IMR-90 (cell line): ENCODE measurements at regions not wholly inside any gene's neighbourhood (a gene's known extent, or its start where the extent isn't known, plus 50 kb on each side); places are given as distances from the start of the nearest gene placed in this dataset.

Experiments
- ATAC-seq: fragments of 200-7000 bp; cut with Tn5 transposase; 2 replicates; pipeline ENCODE4 v1.9.1; 2020; ENCODE audit warnings: low read depth, mild to moderate bottlenecking, moderate library complexity
- BruUV-seq: library from RNA; stranded (reverse); fragments of 400-500 nt; replicated peaks from 2 replicates; lab custom pipeline; 2021; lab: Mats Ljungman, UMichigan
- CTCF ChIA-PET: fragments of 300-600 bp; formaldehyde crosslinking; extraction: SDS; loops from one replicate; lab custom pipeline; 2021; ENCODE audit warnings: antibody characterized with exemption; lab: Yijun Ruan, JAX
- POLR2A ChIA-PET: fragments of 300-600 bp; sonication (Branson Sonifier 250); formaldehyde crosslinking; loops from one replicate; lab custom pipeline; 2022; ENCODE audit warnings: antibody characterized with exemption; ENCODE audit not compliant: unreplicated experiment; lab: Charles Lee
- DNase-seq: peaks from one replicate; pipeline ENCODE4 v3.0.0; 2013
- H2AFZ ChIP-seq: replicated peaks from 2 replicates; pipeline ENCODE3; 2013; ENCODE audit warnings: low read length, mild to moderate bottlenecking; ENCODE audit not compliant: poor library complexity
- H2AK5ac ChIP-seq: 2 replicates; pipeline ENCODE4 v1.6.1; 2013; ENCODE audit warnings: low read depth, low read length, inconsistent platforms
- H2AK9ac ChIP-seq: replicated peaks from 2 replicates; pipeline ENCODE3; 2013; ENCODE audit warnings: mild to moderate bottlenecking, low read depth, low read length, moderate library complexity; ENCODE audit not compliant: poor library complexity
- H2BK120ac ChIP-seq: 2 replicates; pipeline ENCODE4 v1.6.1; 2013; ENCODE audit warnings: low read depth, low read length, inconsistent platforms
- H2BK15ac ChIP-seq: 3 replicates; pipeline ENCODE4 v1.6.1; 2013; ENCODE audit warnings: low read depth, low read length, inconsistent platforms
- H2BK20ac ChIP-seq: 2 replicates; pipeline ENCODE4 v1.6.1; 2013; ENCODE audit warnings: low read depth, mild to moderate bottlenecking, inconsistent platforms, low read length, moderate library complexity
- H2BK5ac ChIP-seq: 2 replicates; pipeline ENCODE4 v1.6.1; 2013; ENCODE audit warnings: mild to moderate bottlenecking, low read depth, low read length, inconsistent platforms; ENCODE audit not compliant: poor library complexity, severe bottlenecking
- H3K14ac ChIP-seq: replicated peaks from 2 replicates; pipeline ENCODE4 v1.6.1; 2013; ENCODE audit warnings: low read depth, low read length, inconsistent platforms
- H3K18ac ChIP-seq: 2 replicates; pipeline ENCODE4 v1.6.1; 2013; ENCODE audit warnings: low read depth, low read length, control low read depth
- H3K23ac ChIP-seq: 2 replicates; pipeline ENCODE4 v1.6.1; 2013; ENCODE audit warnings: low read depth, low read length, inconsistent platforms
- H3K27ac ChIP-seq: 2 replicates; pipeline ENCODE4 v1.5.1; 2013; ENCODE audit warnings: mild to moderate bottlenecking, control low read depth, low read length; ENCODE audit not compliant: insufficient read depth
- H3K27me3 ChIP-seq: 2 replicates; pipeline ENCODE4 v1.6.1; 2013; ENCODE audit warnings: low read length; ENCODE audit not compliant: control insufficient read depth, insufficient read depth
- H3K36me3 ChIP-seq: 2 replicates; pipeline ENCODE4 v1.6.1; 2013; ENCODE audit warnings: low read length, mixed read lengths; ENCODE audit not compliant: control insufficient read depth, insufficient read depth
- H3K4ac ChIP-seq: 2 replicates; pipeline ENCODE4 v1.6.1; 2013; ENCODE audit warnings: low read depth, low read length, inconsistent platforms
- H3K4me1 ChIP-seq: 2 replicates; pipeline ENCODE4 v1.6.1; 2013; ENCODE audit warnings: low read length, mixed read lengths; ENCODE audit not compliant: control insufficient read depth, insufficient read depth
- H3K4me2 ChIP-seq: 2 replicates; pipeline ENCODE4 v1.6.1; 2013; ENCODE audit warnings: low read depth, mild to moderate bottlenecking, control low read depth, low read length, moderate library complexity
- H3K4me3 ChIP-seq: 2 replicates; pipeline ENCODE4 v1.5.1; 2013; ENCODE audit warnings: low read depth, mild to moderate bottlenecking, control low read depth, low read length, moderate library complexity; ENCODE audit not compliant: insufficient read depth
- H3K56ac ChIP-seq: 2 replicates; pipeline ENCODE4 v1.6.1; 2013; ENCODE audit warnings: low read length, inconsistent platforms; ENCODE audit not compliant: insufficient read depth; ENCODE audit errors: extremely low read depth
- H3K79me1 ChIP-seq, 2 experiments: 2 replicates each; pipeline ENCODE4 v1.6.1; 2013; ENCODE audit warnings: low read length in 2 of 2, inconsistent platforms in 1 of 2, low read depth in 1 of 2
- H3K9ac ChIP-seq: 2 replicates; pipeline ENCODE4 v1.6.1; 2013; ENCODE audit warnings: low read depth, low read length, control low read depth
- H3K9me1 ChIP-seq: 2 replicates; pipeline ENCODE4 v1.6.1; 2013; ENCODE audit warnings: low read length, inconsistent platforms; ENCODE audit not compliant: insufficient read depth
- H3K9me3 ChIP-seq: 2 replicates; pipeline ENCODE4 v1.6.1; 2013; ENCODE audit warnings: low read length; ENCODE audit not compliant: control insufficient read depth, insufficient read depth
- H4K20me1 ChIP-seq: 2 replicates; pipeline ENCODE4 v1.6.1; 2013; ENCODE audit warnings: low read length, inconsistent platforms; ENCODE audit not compliant: insufficient read depth
- H4K5ac ChIP-seq: 2 replicates; pipeline ENCODE4 v1.6.1; 2013; ENCODE audit warnings: mild to moderate bottlenecking, low read depth, low read length, control low read depth
- H4K8ac ChIP-seq, 2 experiments: 2 replicates each; pipeline ENCODE4 v1.6.1; 2013; ENCODE audit warnings: low read depth in 2 of 2, low read length in 2 of 2, control low read depth in 1 of 2, inconsistent platforms in 1 of 2
- H4K91ac ChIP-seq: 2 replicates; pipeline ENCODE4 v1.6.1; 2013; ENCODE audit warnings: low read depth, low read length, inconsistent platforms; ENCODE audit not compliant: insufficient read depth
- MAFK ChIP-seq: IDR thresholded peaks from 2 replicates; pipeline ENCODE4 v1.6.1; 2012; ENCODE audit warnings: low read depth, low read length, improper control_type of control experiment
- NFE2L2 ChIP-seq: fragments of 150-350 bp; IDR thresholded peaks from 2 replicates; pipeline ENCODE4 v1.6.1; 2016; ENCODE audit warnings: low read depth, mild to moderate bottlenecking, low read length
- POLR2A ChIP-seq: IDR thresholded peaks from 2 replicates; pipeline ENCODE4 v1.6.1; 2012; ENCODE audit warnings: mild to moderate bottlenecking, low read depth, low read length
- SMC3 ChIP-seq: fragments of 150-350 bp; IDR thresholded peaks from 2 replicates; pipeline ENCODE4 v1.6.1; 2016; ENCODE audit warnings: low read depth, mild to moderate bottlenecking, antibody characterized with exemption, low read length, moderate library complexity
- WGBS, 2 experiments: methylation state at CpG; one replicate each; pipeline versions ENCODE4 v1.1.5 to v1.1.7; 2013; ENCODE audit warnings: missing lambda C conversion rate in 2 of 2; ENCODE audit not compliant: insufficient read length in 1 of 2; ENCODE audit errors: extremely low coverage in 2 of 2; 5-methylcytosine and 5-hydroxymethylcytosine counted together
- dilution Hi-C: fragments of 300-500 bp; cut with HindIII; formaldehyde crosslinking; loops from one replicate; pipeline ENCODE4 v1.14.3; 2018; ENCODE audit warnings: low sequenced_read_pairs; ENCODE audit not compliant: unreplicated experiment
- in situ Hi-C: fragments of 300-500 bp; cut with MboI; formaldehyde crosslinking; loops from 3 replicates; pipeline ENCODE4 v1.14.3; 2019; ENCODE audit warnings: low sequenced_read_pairs, inconsistent platforms, mixed read lengths
- intact Hi-C: fragments of 100-400 bp; cut with micrococcal nuclease; formaldehyde crosslinking; loops from 2 replicates; pipeline ENCODE4 v1.10.0; 2022
- TF ChIP-seq, protein P1 (sequence below): conservative IDR thresholded peaks from 2 replicates; pipeline ENCODE4 v1.5.1; 2012; ENCODE audit warnings: mild to moderate bottlenecking, low read depth, low read length, improper control_type of control experiment

DNA sequence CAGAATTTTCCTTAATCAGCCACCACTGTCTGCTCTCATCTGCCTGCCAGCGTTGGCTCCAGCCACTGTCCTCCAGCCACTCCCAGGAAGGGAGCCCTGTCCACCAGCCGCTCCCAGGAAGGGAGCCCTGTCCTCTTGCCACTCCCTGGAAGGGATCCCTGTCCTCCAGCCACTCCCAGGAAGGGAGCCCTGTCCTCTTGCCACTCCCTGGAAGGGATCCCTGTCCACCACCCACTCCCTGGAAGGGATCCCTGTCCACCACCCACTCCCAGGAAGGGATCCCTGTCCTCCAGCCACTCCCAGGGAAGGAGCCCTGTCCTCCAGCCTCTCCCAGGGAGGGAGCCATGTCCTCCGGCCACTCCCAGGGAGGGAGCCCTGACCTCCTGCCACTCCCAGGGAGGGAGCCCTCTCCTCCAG is 726.5 kb downstream of the PTPRU start:
- no peak overlapping the region for H3K56ac ChIP-seq
- DNase-seq: no peak
- 50% methylated on average over 2 of the region's 3 CpGs; no CpG with 5 or more reads in 1 of the 2 experiments for WGBS, 2 experiments

More for the DNA sequence above, 726.5 kb downstream of the PTPRU start:
- Histone ChIP-seq H2BK20ac (no peak overlapping the region), H3K9ac (no peak overlapping the region), H2BK120ac (no peak overlapping the region), H2BK15ac (no peak overlapping the region), H3K36me3 (no peaks in the 10 kb centered on the region), H2BK5ac (no peak overlapping the region), H3K4me3 (no peak overlapping the region), H2AK5ac (no peak overlapping the region), H4K8ac (no peak overlapping the region), H3K4me2 (no peak overlapping the region), H3K9me1 (no peaks in the 10 kb centered on the region), H3K14ac (no peak overlapping the region), H3K18ac (no peak overlapping the region), H3K4ac (no peak overlapping the region), H4K5ac (no peak overlapping the region), H2AFZ (no peak overlapping the region), H4K20me1 (no peaks in the 10 kb centered on the region), H3K27ac (no peak overlapping the region), H3K23ac (no peak overlapping the region), H2AK9ac (peak overlapping the region; percentile 28), H3K4me1 (no peaks in the 10 kb centered on the region), H3K9me3 (no peaks in the 10 kb centered on the region), H4K91ac (no peak overlapping the region), H3K79me1 (no peaks in the 10 kb centered on the region), H3K27me3 (no peaks in the 10 kb centered on the region; the same call in 1 of the 2 replicates)
- in situ Hi-C loops (no loop called here), intact Hi-C loops (no loop called here), dilution Hi-C loops (no loop called here)
- no peak for ATAC-seq
- no peak for TF ChIP-seq NFE2L2
- TF ChIP-seq MAFK: no peak
- TF ChIP-seq POLR2A: no peak
- TF ChIP-seq, protein P1, sequence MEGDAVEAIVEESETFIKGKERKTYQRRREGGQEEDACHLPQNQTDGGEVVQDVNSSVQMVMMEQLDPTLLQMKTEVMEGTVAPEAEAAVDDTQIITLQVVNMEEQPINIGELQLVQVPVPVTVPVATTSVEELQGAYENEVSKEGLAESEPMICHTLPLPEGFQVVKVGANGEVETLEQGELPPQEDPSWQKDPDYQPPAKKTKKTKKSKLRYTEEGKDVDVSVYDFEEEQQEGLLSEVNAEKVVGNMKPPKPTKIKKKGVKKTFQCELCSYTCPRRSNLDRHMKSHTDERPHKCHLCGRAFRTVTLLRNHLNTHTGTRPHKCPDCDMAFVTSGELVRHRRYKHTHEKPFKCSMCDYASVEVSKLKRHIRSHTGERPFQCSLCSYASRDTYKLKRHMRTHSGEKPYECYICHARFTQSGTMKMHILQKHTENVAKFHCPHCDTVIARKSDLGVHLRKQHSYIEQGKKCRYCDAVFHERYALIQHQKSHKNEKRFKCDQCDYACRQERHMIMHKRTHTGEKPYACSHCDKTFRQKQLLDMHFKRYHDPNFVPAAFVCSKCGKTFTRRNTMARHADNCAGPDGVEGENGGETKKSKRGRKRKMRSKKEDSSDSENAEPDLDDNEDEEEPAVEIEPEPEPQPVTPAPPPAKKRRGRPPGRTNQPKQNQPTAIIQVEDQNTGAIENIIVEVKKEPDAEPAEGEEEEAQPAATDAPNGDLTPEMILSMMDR: no peak
- no peak for TF ChIP-seq SMC3
- ChIA-PET POLR2A (no interaction called here), CTCF (no interaction called here)
- BruUV-seq: no TSS peak
